Astrocyte of the spinal cord (primary cell): ENCODE measurements at regions not wholly inside any gene's neighbourhood (a gene's known extent, or its start where the extent isn't known, plus 50 kb on each side); places are given as distances from the start of the nearest gene placed in this dataset.
"Not testable (repeated sequence)": the region's sequence is repeated elsewhere in the genome, so short reads cannot be mapped to it uniquely, and the experiment has no call there.

ENCODE experiments used
- DNase-seq: peaks from one replicate; pipeline ENCODE4 v3.0.0; 2011; ENCODE audit warnings: low read depth, low spot score
- H3K4me3 ChIP-seq: 2 replicates; pipeline ENCODE4 v1.5.1; 2011; ENCODE audit warnings: low read depth, mild to moderate bottlenecking, low read length, moderate library complexity
- in situ Hi-C: cut with HindIII; loops from 2 replicates; pipeline ENCODE4 v1.10.0; 2017; ENCODE audit warnings: low sequenced_read_pairs
- TF ChIP-seq, protein P1 (sequence below): IDR thresholded peaks from 2 replicates; pipeline ENCODE4 v1.5.1; 2012; ENCODE audit warnings: low read depth, mild to moderate bottlenecking, low read length, inconsistent platforms

DNA sequence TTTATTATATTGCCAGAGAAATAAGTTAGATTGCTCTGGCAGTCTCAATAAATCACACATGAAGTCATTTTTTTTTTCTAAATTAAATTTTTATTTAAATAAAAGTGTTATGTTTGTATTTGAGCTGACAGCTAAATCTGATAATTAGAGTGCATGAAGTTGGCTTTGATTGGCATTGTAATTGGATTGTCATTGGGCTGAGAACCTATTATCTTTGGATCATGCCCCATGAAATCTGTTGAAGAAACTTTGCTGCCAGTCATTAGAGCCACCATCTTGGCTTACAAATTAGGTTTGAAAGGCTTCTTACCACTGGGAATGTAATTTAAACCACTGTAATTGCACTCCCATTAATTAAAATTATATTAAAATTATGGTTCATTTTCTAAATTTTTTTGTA lies 507.9 kb upstream of the FANCL start:
- no peak overlapping the region for H3K4me3 ChIP-seq
- TF ChIP-seq, protein P1, sequence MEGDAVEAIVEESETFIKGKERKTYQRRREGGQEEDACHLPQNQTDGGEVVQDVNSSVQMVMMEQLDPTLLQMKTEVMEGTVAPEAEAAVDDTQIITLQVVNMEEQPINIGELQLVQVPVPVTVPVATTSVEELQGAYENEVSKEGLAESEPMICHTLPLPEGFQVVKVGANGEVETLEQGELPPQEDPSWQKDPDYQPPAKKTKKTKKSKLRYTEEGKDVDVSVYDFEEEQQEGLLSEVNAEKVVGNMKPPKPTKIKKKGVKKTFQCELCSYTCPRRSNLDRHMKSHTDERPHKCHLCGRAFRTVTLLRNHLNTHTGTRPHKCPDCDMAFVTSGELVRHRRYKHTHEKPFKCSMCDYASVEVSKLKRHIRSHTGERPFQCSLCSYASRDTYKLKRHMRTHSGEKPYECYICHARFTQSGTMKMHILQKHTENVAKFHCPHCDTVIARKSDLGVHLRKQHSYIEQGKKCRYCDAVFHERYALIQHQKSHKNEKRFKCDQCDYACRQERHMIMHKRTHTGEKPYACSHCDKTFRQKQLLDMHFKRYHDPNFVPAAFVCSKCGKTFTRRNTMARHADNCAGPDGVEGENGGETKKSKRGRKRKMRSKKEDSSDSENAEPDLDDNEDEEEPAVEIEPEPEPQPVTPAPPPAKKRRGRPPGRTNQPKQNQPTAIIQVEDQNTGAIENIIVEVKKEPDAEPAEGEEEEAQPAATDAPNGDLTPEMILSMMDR: no peak
- in situ Hi-C loops: no loop called here
- no peak for DNase-seq

DNA sequence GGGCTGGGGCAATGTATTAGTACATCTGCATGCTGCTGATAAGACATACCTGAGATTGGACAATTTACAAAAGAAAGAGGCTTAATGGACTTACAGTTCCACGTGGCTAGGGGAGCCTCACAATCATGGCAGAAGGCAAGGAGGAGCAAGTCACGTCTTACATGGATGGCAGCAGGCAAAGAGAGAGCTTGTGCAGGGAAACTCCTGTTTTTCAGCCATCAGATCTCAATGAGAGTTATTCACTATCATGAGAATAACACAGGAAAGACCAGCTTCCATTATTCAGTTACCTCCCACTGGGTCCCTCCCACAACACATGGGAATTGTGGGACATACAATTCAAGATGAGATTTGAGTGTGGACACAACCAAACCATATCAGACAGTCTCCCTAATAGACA lies 504.2 kb upstream of the FANCL start:
- in situ Hi-C loops, H3K4me3 ChIP-seq, DNase-seq: not testable (repeated sequence)

DNA sequence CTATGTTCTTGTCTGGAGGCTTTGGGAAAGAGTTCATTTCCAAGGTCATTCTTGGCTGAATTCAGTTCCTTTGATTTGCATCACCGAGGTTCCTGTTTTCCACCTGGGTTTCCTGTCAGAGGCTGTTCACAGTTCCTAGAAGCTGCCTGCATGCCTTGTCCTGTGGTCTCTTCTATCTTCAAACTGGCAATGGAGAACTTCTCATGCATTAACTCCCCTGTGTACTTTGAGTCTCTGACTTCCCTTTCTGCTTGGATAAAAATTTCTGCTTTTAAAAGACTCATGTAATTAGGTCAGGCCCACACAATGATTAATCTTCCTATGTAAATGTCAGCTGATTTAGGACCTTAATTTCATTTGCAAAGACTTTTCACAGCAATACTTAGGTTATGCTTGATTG lies 499.3 kb upstream of the FANCL start:
- in situ Hi-C loops: no loop called here
- no peak for DNase-seq
- TF ChIP-seq, protein P1: no peak
- no peak overlapping the region for H3K4me3 ChIP-seq

DNA sequence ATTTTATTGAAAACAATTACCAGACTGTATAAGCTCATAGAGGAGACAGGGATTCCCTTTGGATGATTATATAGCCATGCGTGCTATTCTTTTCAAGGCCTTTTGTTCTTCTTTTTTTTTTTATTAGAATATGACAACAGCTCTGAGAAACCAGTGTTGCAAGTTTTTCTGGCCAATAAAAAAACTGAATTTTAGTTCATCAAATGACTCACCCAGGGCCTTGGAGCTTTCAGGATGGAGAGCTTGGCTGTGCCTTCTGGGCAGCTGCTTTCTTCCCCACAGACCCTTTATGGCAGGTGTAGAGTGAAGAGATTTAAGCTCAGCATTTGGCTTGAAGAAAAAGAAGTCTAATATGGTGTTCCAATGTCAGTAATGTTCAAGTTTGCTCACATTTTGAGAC lies 497.9 kb upstream of the FANCL start:
- no peak for DNase-seq
- in situ Hi-C loops: no loop called here
- TF ChIP-seq, protein P1: no peak
- H3K4me3 ChIP-seq: no peak overlapping the region

DNA sequence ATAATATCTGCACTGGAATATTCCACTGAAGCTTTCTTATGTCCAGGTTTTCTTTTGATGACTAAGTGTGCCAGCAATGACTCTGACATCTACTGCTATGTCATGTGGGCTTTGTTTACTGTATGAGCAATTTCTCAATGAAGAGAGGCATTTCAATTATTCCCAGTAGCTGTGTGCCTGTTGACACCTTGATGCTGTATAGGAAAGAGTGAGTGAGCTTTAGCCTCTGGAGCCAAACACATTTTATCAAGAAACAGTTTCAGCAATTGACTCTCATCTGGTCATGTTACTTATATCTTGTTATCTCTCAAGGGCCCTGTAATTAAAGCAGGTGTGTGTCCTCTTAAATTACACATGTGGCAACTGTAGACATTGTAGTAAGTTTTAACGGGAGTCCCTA lies 493.2 kb upstream of the FANCL start:
- H3K4me3 ChIP-seq: no peak overlapping the region
- DNase-seq: peak; percentile 1
- in situ Hi-C loops: no loop called here
- TF ChIP-seq, protein P1: no peak

DNA sequence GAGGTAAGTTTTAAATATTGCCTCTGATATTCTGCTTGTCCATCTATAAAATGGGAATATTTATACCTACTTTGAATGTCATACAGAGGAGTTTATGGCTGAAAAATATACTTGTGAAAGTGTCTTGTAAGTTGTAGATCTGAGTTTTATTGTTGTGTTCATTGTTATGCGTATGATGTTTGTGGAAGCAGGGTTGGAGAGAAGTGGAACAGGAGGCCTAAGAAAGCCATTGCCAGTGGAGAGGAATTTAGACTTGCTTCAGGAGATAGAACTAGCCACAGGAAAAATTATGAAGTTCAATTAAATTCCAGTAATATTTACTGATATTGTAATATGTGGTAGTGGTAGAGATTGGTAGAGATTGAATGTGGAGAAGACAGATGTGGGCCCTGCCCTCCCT lies 491.9 kb upstream of the FANCL start:
- DNase-seq: no peak
- in situ Hi-C loops: no loop called here
- no peak overlapping the region for H3K4me3 ChIP-seq
- TF ChIP-seq, protein P1: no peak

DNA sequence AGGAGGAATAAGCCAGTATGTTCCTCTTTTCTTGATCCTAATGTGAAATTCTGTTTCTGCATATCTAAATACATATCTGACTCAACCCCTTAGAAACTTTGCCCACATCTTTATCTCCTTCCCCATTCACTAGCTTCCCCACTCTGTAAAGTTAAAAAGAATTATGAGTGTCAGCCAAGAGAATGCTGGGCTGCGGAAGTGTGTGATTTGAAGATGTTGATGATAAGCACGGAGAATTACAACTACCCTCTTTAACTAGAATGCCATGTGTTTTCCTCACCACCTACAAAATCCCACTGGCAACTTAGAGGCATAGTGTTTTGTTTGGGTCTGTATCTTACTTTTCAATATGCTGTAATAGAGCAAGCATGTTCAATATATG lies 490.4 kb upstream of the FANCL start:
- in situ Hi-C loops: no loop called here
- TF ChIP-seq, protein P1: no peak
- no peak for DNase-seq
- no peak overlapping the region for H3K4me3 ChIP-seq
